OCI-LY3 (cell line): ENCODE measurements at regions not wholly inside any gene's neighbourhood (a gene's known extent, or its start where the extent isn't known, plus 50 kb on each side); places are given as distances from the start of the nearest gene placed in this dataset.

ENCODE experiments used
- EZH2phosphoT487 ChIP-seq: fragments of 200-600 bp; shearing (Covaris generic); IDR thresholded peaks from 2 replicates; pipeline ENCODE4 v1.6.1; 2018; ENCODE audit warnings: antibody characterized with exemption, mixed run types, low read depth
- TF ChIP-seq, protein P1 (sequence below): fragments of 200-600, 300-600 bp; sonication (generic); IDR thresholded peaks from 2 replicates; pipeline ENCODE4 v1.5.1; 2014; ENCODE audit warnings: antibody characterized with exemption, low read length, low read depth

DNA sequence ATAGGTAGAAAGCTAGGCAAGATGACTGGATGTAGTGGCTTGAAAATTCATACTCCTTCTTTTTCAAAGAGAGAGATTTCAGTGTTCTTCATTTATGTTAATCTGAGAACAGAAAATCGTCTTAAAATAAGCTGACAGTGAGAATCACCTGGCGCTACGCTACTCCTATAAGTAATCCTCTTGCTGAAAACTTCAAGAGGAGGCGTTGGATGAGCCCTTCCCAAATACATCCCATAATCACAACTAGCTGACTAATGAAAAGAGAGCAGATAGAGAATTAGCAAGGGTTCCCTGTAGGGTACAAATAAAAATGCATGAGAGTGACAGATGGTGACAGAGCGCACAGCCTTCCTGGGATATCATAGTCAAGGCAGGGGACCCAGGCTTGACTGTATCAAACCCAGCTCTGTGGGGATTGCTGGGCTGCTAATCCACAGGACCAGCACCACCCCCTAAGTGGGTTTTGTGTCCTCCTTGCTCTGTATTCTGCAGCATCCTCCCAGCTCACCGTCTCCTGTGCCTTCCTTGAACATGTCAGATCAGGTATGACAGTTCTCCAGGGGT, 280.2 kb downstream of the SP3 start:
- TF ChIP-seq, protein P1, sequence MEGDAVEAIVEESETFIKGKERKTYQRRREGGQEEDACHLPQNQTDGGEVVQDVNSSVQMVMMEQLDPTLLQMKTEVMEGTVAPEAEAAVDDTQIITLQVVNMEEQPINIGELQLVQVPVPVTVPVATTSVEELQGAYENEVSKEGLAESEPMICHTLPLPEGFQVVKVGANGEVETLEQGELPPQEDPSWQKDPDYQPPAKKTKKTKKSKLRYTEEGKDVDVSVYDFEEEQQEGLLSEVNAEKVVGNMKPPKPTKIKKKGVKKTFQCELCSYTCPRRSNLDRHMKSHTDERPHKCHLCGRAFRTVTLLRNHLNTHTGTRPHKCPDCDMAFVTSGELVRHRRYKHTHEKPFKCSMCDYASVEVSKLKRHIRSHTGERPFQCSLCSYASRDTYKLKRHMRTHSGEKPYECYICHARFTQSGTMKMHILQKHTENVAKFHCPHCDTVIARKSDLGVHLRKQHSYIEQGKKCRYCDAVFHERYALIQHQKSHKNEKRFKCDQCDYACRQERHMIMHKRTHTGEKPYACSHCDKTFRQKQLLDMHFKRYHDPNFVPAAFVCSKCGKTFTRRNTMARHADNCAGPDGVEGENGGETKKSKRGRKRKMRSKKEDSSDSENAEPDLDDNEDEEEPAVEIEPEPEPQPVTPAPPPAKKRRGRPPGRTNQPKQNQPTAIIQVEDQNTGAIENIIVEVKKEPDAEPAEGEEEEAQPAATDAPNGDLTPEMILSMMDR, result no peak
- TF ChIP-seq EZH2phosphoT487, result no peak
